Ascending aorta (tissue), 2 donors: ENCODE measurements at regions not wholly inside any gene's neighbourhood (a gene's known extent, or its start where the extent isn't known, plus 50 kb on each side); places are given as distances from the start of the nearest gene placed in this dataset.
A peak's percentile ranks its signal among the peaks of the same experiment; 100 is the strongest.
"Not testable (repeated sequence)": the region's sequence is repeated elsewhere in the genome, so short reads cannot be mapped to it uniquely, and the experiment has no call there.

ENCODE experiments used
- DNase-seq, 2 donors: peaks; one replicate each; pipeline ENCODE4 v3.0.0-alpha.2; 2019; ENCODE audit warnings: low spot score in 2 of 2
- H3K27ac ChIP-seq, 2 donors: fragments of 200-600 bp; sonication (generic); one replicate each; pipeline ENCODE4 v1.5.1; 2016 to 2017; ENCODE audit warnings: mild to moderate bottlenecking in 1 of 2
- H3K27me3 ChIP-seq: fragments of 200-600 bp; sonication (generic); one replicate; pipeline ENCODE4 v1.5.1; 2017
- H3K36me3 ChIP-seq, 2 donors: fragments of 200-600 bp; sonication (generic); one replicate each; pipeline ENCODE4 v1.5.1; 2016
- H3K4me1 ChIP-seq, 2 donors: fragments of 200-600 bp; sonication (generic); one replicate each; pipeline ENCODE4 v1.5.1; 2016 to 2017; ENCODE audit warnings: mild to moderate bottlenecking in 1 of 2
- H3K4me3 ChIP-seq, 2 donors: fragments of 200-600 bp; sonication (generic); one replicate each; pipeline ENCODE4 v1.5.1; 2016 to 2017; ENCODE audit warnings: mild to moderate bottlenecking in 1 of 2
- H3K9me3 ChIP-seq, 2 donors: fragments of 200-600 bp; sonication (generic); one replicate each; pipeline ENCODE4 v1.5.1; 2016
- CTCF ChIP-seq, 3 experiments: fragments of 200-600 bp in 2 of 3; fragments of 450-650 bp in 1 of 3; sonication (generic) in 2 of 3; IDR thresholded peaks; one replicate each; pipeline ENCODE4 v1.5.1; 2016 to 2019; ENCODE audit warnings: antibody characterized with exemption in 3 of 3, mild to moderate bottlenecking in 1 of 3, moderate library complexity in 1 of 3
- intact Hi-C: fragments of 100-400 bp; cut with DNase I; formaldehyde crosslinking; loops from one replicate; pipeline ENCODE4 v1.15.1; 2023

- Histone ChIP-seq H3K9me3 (no peaks in the 10 kb centered on the region), H3K4me1 (no peaks in the 10 kb centered on the region), H3K27ac (no peak overlapping the region), H3K36me3 (no peaks in the 10 kb centered on the region), H3K4me3 (no peak overlapping the region), H3K27me3 (no peaks in the 10 kb centered on the region)
- no peak for TF ChIP-seq CTCF (IDR thresholded peaks at IDR 0.05)
- no peak for DNase-seq
- intact Hi-C loops = no loop called here
These were observed 270.6 kb upstream of the IRX4 start for GRCh38 chr5:2153350-2153749.

GRCh38 chr5:2151301-2151888, 268.7 kb upstream of the IRX4 start:
- DNase-seq, intact Hi-C loops: not testable (repeated sequence)

GRCh38 chr5:2149195-2149539, 266.4 kb upstream of the IRX4 start:
- Histone ChIP-seq H3K27ac (no peak overlapping the region), H3K4me1 (no peaks in the 10 kb centered on the region), H3K27me3 (no peaks in the 10 kb centered on the region), H3K4me3 (no peak overlapping the region), H3K36me3 (no peaks in the 10 kb centered on the region), H3K9me3 (no peaks in the 10 kb centered on the region)
- DNase-seq = no peak
- TF ChIP-seq CTCF (IDR thresholded peaks at IDR 0.05) = no peak
- intact Hi-C loops = no loop called here

More at GRCh38 chr5:2151301-2151888, 268.7 kb upstream of the IRX4 start:
- not testable (repeated sequence) for H3K4me1 ChIP-seq, H3K9me3 ChIP-seq, H3K27ac ChIP-seq, H3K4me3 ChIP-seq, H3K36me3 ChIP-seq, H3K27me3 ChIP-seq
- TF ChIP-seq CTCF (IDR thresholded peaks at IDR 0.05) = peak in 1 of 3 experiments; percentile 5

- Histone ChIP-seq H3K9me3 (no peaks in the 10 kb centered on the region), H3K4me3 (no peak overlapping the region), H3K27ac (no peak overlapping the region), H3K4me1 (no peaks in the 10 kb centered on the region), H3K27me3 (no peaks in the 10 kb centered on the region), H3K36me3 (no peaks in the 10 kb centered on the region)
- TF ChIP-seq CTCF (IDR thresholded peaks at IDR 0.05) = no peak
- intact Hi-C loops = no loop called here
- DNase-seq = no peak
These were observed 265.8 kb upstream of the IRX4 start for GRCh38 chr5:2148312-2149194.

GRCh38 chr5:2147504-2148311, 265.0 kb upstream of the IRX4 start:
- no peaks in the 10 kb centered on the region for H3K36me3 ChIP-seq
- H3K9me3 ChIP-seq = no peaks in the 10 kb centered on the region
- no peak for TF ChIP-seq CTCF (IDR thresholded peaks at IDR 0.05)
- H3K4me3 ChIP-seq = no peak overlapping the region
- H3K27me3 ChIP-seq = no peaks in the 10 kb centered on the region
- intact Hi-C loops = no loop called here
- H3K4me1 ChIP-seq = no peaks in the 10 kb centered on the region
- DNase-seq = no peak
- H3K27ac ChIP-seq = no peak overlapping the region
